Naive B cell (primary cell): ENCODE measurements at regions not wholly inside any gene's neighbourhood (a gene's known extent, or its start where the extent isn't known, plus 50 kb on each side); places are given as distances from the start of the nearest gene placed in this dataset.

Experiments used
- ATAC-seq, 2 donors: fragments of 150-1000 bp; cut with Tn5 transposase; 2 replicates each; pipeline ENCODE4 v1.10.0; 2021; ENCODE audit warnings: low read depth in 2 of 2, mild to moderate bottlenecking in 2 of 2, moderate library complexity in 2 of 2
- DNase-seq: peaks from one replicate; pipeline ENCODE4 v3.0.0; 2022
- H3K27ac Mint-ChIP-seq, 6 donors: one replicate each; pipeline ENCODE4 v1.8.0; 2020 to 2022; ENCODE audit warnings: mild to moderate bottlenecking in 6 of 6, mixed read lengths in 6 of 6, moderate library complexity in 5 of 6, inconsistent platforms in 2 of 6
- H3K27me3 Mint-ChIP-seq, 3 donors: one replicate each; pipeline ENCODE4 v1.8.0; 2021 to 2022; ENCODE audit warnings: mixed read lengths in 3 of 3, mild to moderate bottlenecking in 1 of 3
- H3K36me3 Mint-ChIP-seq, 2 donors: one replicate each; pipeline ENCODE4 v1.8.0; 2020 to 2022; ENCODE audit warnings: mixed read lengths in 2 of 2, inconsistent platforms in 1 of 2, mild to moderate bottlenecking in 1 of 2
- H3K4me1 Mint-ChIP-seq, 3 donors: one replicate each; pipeline ENCODE4 v1.8.0; 2020 to 2022; ENCODE audit warnings: mixed read lengths in 3 of 3, inconsistent platforms in 1 of 3, mild to moderate bottlenecking in 1 of 3, moderate library complexity in 1 of 3
- H3K4me3 Mint-ChIP-seq, 8 donors: one replicate each; pipeline ENCODE4 v1.8.0; 2020 to 2022; ENCODE audit warnings: mild to moderate bottlenecking in 8 of 8, mixed read lengths in 8 of 8, moderate library complexity in 8 of 8, inconsistent platforms in 2 of 8
- H3K9me3 Mint-ChIP-seq, 7 donors: one replicate each; pipeline ENCODE4 v1.8.0; 2020 to 2022; ENCODE audit warnings: mixed read lengths in 7 of 7, mild to moderate bottlenecking in 5 of 7, inconsistent platforms in 2 of 7, moderate library complexity in 1 of 7

DNA sequence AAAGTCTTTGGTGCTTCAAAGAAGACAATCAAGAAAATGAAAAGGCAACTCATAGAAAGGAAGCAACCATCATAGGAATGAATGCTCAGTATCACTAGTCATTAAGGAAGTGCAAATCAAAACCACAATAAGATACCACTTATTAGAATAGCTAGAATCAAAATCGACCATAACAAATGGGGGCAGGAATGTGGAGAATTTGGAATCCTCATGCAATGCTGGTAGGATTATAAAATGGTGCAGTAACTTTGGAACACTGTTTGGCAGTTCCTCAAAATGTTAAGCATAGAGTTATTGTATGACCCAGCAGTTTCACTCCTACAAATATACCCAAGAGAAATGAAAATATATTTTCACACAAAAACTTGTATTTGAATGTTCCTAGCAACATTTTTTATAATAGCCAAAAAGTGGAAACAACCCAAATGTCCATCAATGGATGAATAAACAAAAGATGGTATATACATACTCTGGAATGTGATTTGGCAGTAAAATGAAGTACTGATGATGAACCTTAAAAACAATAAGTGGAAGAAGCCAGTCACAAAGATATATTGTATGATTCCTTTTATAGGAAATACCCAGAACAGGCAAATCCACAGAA lies 105.6 kb downstream of the MIS18A start:
- Mint-ChIP-seq H3K9me3 (peaks cover 0 to 7% (median 0%) of the 10 kb centered on the region in 7 donors), H3K27me3 (peaks cover 0 to 27% (median 11%) of the 10 kb centered on the region in 3 donors), H3K4me1 (no peaks in the 10 kb centered on the region), H3K36me3 (no peaks in the 10 kb centered on the region), H3K4me3 (no peak overlapping the region), H3K27ac (peak overlapping the region in 1 of 6 donors; percentile 41)
- ATAC-seq: no peak
- DNase-seq: no peak

DNA sequence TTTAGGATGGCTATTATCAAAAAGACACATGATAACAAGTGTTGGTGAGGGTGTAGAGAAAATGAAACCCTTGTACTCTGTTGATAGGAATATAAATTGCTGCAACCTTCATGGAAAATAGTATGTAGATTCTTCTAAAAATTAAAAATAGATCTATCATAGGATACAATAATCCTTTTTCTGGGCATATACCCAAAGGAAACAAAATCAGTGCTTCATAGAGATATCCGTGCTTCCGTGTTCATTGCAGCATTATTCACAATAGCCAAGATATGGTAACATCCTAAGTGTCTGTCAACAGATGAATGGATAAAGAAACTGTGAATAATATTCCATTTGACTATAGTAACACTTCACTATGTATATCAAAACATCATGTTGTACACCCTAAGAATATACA lies 106.7 kb downstream of the MIS18A start:
- ATAC-seq: no peak
- no peaks in the 10 kb centered on the region for H3K4me1 Mint-ChIP-seq
- H3K36me3 Mint-ChIP-seq: no peaks in the 10 kb centered on the region

GRCh38 chr21:32167513-32167912 lies 111.3 kb downstream of the MIS18A start:
- DNase-seq: no peak
- Mint-ChIP-seq H3K27ac (no peak overlapping the region), H3K4me3 (no peak overlapping the region), H3K4me1 (no peaks in the 10 kb centered on the region), H3K9me3 (peaks cover 0 to 9% (median 2%) of the 10 kb centered on the region in 7 donors), H3K27me3 (peaks cover 24 to 38% (median 24%) of the 10 kb centered on the region in 3 donors), H3K36me3 (peaks cover under 1 to 8% of the 10 kb centered on the region in 2 donors)
- ATAC-seq: no peak

More for the DNA sequence above, 106.7 kb downstream of the MIS18A start:
- Mint-ChIP-seq H3K9me3 (peaks cover 0 to 7% (median 0%) of the 10 kb centered on the region in 7 donors), H3K4me3 (no peak overlapping the region), H3K27ac (no peak overlapping the region), H3K27me3 (peaks cover 5 to 27% (median 11%) of the 10 kb centered on the region in 3 donors)
- DNase-seq: no peak

GRCh38 chr21:32163386-32163785 lies 115.5 kb downstream of the MIS18A start:
- peaks cover 4 to 8% of the 10 kb centered on the region in 2 donors for H3K36me3 Mint-ChIP-seq
- peaks cover 20 to 32% (median 23%) of the 10 kb centered on the region in 3 donors for H3K27me3 Mint-ChIP-seq
- peak overlapping the region in 1 of 8 donors; percentile 69 for H3K4me3 Mint-ChIP-seq
- H3K27ac Mint-ChIP-seq: no peak overlapping the region
- no peak for ATAC-seq
- H3K4me1 Mint-ChIP-seq: no peaks in the 10 kb centered on the region
- DNase-seq: no peak
- peaks cover 0 to 5% (median 0%) of the 10 kb centered on the region in 7 donors for H3K9me3 Mint-ChIP-seq

DNA sequence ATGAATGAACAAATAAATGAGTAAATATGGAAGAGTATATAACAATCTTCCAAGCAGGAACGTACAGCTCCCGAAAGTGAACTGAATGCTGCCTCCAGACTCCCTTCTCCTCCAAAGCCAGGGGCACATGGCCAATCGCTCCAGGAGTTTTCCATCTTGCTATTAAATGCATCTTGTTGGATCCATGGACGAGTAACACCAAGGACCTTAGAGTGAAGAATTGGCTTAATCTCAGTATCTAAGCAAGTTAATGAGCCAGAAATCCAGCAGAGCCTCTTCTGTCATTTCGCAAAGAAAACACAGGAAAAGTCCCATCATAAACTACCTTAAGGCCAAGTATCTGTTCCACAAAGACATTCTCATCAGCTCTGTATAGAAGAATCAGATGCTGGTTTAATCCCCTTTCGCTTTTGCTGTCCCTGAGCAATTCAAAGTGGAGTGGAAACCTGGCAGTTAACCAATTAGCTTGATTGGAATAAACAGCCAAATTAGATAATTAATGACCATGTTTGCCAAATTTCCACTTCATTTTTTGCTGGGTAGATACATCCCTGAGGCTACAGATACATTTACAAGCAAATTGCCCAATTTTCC lies 116.0 kb downstream of the MIS18A start:
- peaks cover 20 to 32% (median 23%) of the 10 kb centered on the region in 3 donors for H3K27me3 Mint-ChIP-seq
- no peak overlapping the region for H3K27ac Mint-ChIP-seq
- H3K9me3 Mint-ChIP-seq: peaks cover 0 to 5% (median 0%) of the 10 kb centered on the region in 7 donors
- peaks cover 4 to 8% of the 10 kb centered on the region in 2 donors for H3K36me3 Mint-ChIP-seq
- no peak for ATAC-seq
- no peaks in the 10 kb centered on the region for H3K4me1 Mint-ChIP-seq
- DNase-seq: no peak
- no peak overlapping the region for H3K4me3 Mint-ChIP-seq

- Mint-ChIP-seq H3K4me1 (no peaks in the 10 kb centered on the region), H3K27me3 (peaks cover 0 to 9% (median 5%) of the 10 kb centered on the region in 3 donors), H3K4me3 (no peak overlapping the region), H3K9me3 (peaks cover 0 to 2% (median 0%) of the 10 kb centered on the region in 7 donors), H3K27ac (no peak overlapping the region), H3K36me3 (no peaks in the 10 kb centered on the region)
- ATAC-seq (no peak), DNase-seq (no peak)
These were observed 123.6 kb downstream of the MIS18A start for GRCh38 chr21:32155226-32155625.

DNA sequence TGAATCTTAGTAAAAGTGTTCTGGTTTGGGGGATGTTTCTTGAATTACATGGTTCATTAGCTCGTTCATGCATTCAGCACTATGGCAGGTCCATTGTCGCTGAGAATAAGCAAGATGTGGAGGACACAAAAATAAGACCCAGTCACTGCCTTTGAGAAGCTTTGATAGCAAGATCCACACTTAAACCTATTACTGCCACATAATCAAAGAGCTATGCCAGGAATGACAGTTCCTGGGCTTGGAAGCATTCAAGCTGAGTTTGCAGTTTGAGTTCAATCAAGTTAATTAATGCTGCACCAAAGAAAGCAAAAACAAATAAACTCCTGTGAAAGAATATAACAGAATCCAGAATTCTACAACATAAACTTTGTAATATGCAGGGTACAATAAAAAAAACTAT lies 131.8 kb downstream of the MIS18A start:
- Mint-ChIP-seq H3K36me3 (peaks cover 0 to 7% of the 10 kb centered on the region in 2 donors), H3K9me3 (peaks cover 0 to 14% (median 2%) of the 10 kb centered on the region in 7 donors), H3K27me3 (peaks cover 7 to 9% (median 8%) of the 10 kb centered on the region in 3 donors), H3K27ac (no peak overlapping the region), H3K4me3 (no peak overlapping the region), H3K4me1 (no peaks in the 10 kb centered on the region)
- ATAC-seq (no peak), DNase-seq (no peak)

DNA sequence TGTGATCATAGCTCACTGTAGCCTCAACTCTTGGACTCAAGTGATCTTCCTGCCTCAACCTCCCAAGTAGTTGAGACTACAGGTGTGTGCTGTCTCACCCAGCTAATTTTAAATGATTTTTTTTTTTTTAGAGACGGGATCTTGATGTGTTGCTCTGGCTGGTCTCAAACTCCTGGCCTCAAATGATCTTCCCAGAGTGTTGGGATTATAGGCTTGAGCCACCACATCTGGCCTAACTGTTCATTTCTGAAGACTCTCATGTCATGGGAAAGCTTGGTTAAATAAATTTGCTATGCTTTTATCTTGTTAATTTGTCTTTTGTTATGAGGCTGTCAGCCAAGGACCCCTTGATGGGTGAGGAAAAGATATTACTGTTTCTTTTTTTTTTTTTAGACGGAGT lies 134.0 kb downstream of the MIS18A start:
- Mint-ChIP-seq H3K27me3 (peaks cover 8 to 14% (median 8%) of the 10 kb centered on the region in 3 donors), H3K27ac (no peak overlapping the region), H3K4me3 (no peak overlapping the region), H3K9me3 (peaks cover 0 to 10% (median 1%) of the 10 kb centered on the region in 7 donors), H3K4me1 (no peaks in the 10 kb centered on the region), H3K36me3 (peaks cover 0 to 7% of the 10 kb centered on the region in 2 donors)
- DNase-seq: no peak
- no peak for ATAC-seq

DNA sequence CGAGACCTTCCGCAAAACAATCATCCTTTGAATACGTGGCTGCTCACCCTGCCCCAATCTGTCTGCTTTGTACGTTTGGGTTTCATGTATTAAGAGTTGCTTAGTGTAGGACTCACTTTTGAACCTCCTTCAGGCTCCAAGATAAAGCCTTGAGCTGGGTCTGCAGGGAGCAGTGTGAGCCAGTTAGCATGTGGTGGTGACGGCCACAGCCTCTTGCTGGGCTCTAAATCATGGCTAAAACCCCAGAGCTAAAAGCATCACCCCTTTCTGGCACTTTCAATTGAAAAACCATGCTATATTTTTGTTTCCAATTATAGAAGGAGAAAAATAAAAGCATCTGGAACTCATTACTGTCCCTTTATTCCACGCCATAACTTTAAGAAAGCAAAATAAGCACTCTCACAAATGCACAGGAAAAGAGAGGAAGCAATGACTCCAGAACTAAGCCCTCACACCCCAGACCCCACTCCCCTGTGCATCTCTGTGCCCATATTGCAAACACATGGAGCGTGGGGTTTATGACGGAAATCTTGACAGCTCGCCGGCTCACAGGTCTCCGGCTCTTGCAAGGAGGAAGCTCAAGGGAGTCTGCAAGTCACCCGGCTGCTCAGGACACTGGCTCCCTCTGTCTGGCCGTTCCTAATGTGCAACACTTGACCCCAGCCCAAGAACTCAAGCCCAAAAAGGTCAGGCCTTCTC lies 135.5 kb downstream of the MIS18A start:
- Mint-ChIP-seq H3K27me3 (peaks cover 8 to 14% (median 8%) of the 10 kb centered on the region in 3 donors), H3K4me1 (no peaks in the 10 kb centered on the region), H3K9me3 (peaks cover 0 to 10% (median 1%) of the 10 kb centered on the region in 7 donors), H3K4me3 (no peak overlapping the region), H3K36me3 (peaks cover 0 to 7% of the 10 kb centered on the region in 2 donors), H3K27ac (peak overlapping the region in 1 of 6 donors; percentile 33)
- no peak for ATAC-seq
- no peak for DNase-seq

DNA sequence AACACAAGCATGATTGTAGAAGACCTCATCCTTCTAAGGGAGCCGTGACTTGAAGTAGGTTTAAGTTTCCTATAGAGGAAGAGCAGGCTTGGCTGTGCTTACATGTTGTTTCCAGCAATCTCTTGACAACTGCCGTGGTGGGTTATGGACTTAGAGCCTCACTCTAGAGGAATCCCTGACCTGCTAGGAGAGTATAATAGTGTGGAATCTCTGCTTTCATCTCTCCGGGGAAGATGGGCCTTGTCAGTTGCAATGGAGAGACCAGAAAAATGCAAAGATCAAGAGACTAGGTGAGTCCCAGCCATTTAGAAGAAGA lies 137.6 kb downstream of the MIS18A start:
- no peaks in the 10 kb centered on the region for H3K36me3 Mint-ChIP-seq
- H3K4me3 Mint-ChIP-seq: no peak overlapping the region
- DNase-seq (no peak), ATAC-seq (no peak)
- H3K27me3 Mint-ChIP-seq: peaks cover 8 to 14% (median 12%) of the 10 kb centered on the region in 3 donors
- H3K9me3 Mint-ChIP-seq: peaks cover 0 to 7% (median 1%) of the 10 kb centered on the region in 7 donors
- no peak overlapping the region for H3K27ac Mint-ChIP-seq
- H3K4me1 Mint-ChIP-seq: no peaks in the 10 kb centered on the region

- Mint-ChIP-seq H3K27me3 (peaks cover 8 to 14% (median 12%) of the 10 kb centered on the region in 3 donors), H3K27ac (no peak overlapping the region), H3K4me3 (no peak overlapping the region), H3K36me3 (no peaks in the 10 kb centered on the region), H3K4me1 (no peaks in the 10 kb centered on the region), H3K9me3 (peaks cover 0 to 7% (median 2%) of the 10 kb centered on the region in 7 donors)
- ATAC-seq: no peak
- DNase-seq: no peak
These were observed 138.1 kb downstream of the MIS18A start for GRCh38 chr21:32140604-32141317.

- no peak overlapping the region for H3K4me3 Mint-ChIP-seq
- peaks cover 8 to 14% (median 12%) of the 10 kb centered on the region in 3 donors for H3K27me3 Mint-ChIP-seq
- no peaks in the 10 kb centered on the region for H3K36me3 Mint-ChIP-seq
- peaks cover 0 to 7% (median 2%) of the 10 kb centered on the region in 7 donors for H3K9me3 Mint-ChIP-seq
- no peak overlapping the region for H3K27ac Mint-ChIP-seq
- no peaks in the 10 kb centered on the region for H3K4me1 Mint-ChIP-seq
- ATAC-seq (no peak), DNase-seq (no peak)
These were observed 138.7 kb downstream of the MIS18A start for GRCh38 chr21:32140151-32140550.

DNA sequence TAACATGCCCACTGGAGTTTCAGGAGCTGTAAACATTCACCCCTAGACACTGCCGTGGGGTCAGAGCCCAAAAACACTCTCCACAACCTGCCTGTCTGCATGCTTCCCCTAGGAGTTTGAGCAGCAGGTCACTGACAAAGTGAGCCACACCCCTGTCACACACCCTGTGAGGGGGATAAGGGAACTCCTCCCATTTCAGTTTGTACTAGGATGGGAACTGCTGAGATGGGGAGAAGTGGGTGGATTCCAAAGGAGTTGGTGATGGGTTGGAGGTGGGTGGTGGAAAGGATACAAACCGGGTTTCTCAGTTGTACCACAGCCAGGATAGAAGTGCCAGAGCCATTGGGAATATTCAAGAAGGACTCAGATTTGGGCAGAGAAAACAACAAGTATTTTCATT lies 140.2 kb downstream of the MIS18A start:
- ATAC-seq: no peak
- Mint-ChIP-seq H3K27ac (no peak overlapping the region), H3K27me3 (peaks cover 0 to 16% (median 12%) of the 10 kb centered on the region in 3 donors), H3K9me3 (peaks cover 0 to 10% (median 4%) of the 10 kb centered on the region in 7 donors), H3K4me3 (no peak overlapping the region), H3K4me1 (no peaks in the 10 kb centered on the region), H3K36me3 (no peaks in the 10 kb centered on the region)
- no peak for DNase-seq
